ENCODE measurements at regions not wholly inside any gene's neighbourhood (a gene's known extent, or its start where the extent isn't known, plus 50 kb on each side); places are given as distances from the start of the nearest gene placed in this dataset.

DNA sequence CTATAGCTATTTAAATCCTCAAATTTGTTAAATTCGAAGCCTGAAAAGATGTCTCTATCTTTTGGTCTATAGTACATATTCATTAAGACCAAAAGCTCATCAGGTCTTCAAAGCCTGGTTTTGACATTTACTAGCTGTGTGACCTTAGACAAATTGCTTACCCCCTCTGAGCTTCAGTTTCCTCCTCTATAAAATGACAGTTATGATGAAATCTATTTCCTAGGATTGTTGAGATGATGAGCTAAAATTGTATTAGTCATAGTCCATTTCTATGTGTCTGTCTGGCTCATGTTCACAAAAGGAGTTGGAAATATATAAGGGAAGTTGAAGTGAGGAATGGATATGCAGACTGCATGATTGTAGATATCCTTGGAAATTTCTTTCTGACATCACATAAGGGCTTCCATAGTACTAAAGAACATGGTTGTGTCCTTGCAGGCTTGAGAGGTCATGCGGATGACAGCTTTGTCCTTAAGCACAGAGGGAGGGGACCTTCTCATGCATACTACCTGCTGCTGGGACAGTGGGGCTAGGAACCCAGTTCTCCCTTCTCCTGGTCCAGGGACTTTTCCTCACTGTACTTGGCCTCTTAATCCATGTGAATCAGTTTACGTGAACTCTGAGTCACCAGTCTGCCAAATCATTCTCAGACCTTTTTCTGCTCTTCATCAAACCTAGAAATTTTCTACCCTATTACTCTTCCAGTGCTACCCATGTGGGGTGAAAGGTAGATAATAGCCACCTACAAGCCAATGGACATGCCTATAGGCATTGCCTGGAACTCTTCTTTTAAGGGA is 487.5 kb upstream of the SALL1 start:
- Mint-ChIP-seq H3K27ac (no peak overlapping the region), H3K4me3 (no peak overlapping the region), H3K36me3 (no peaks in the 10 kb centered on the region), H3K4me1 (ENCODE audit: unreplicated experiment) (peaks cover 23% of the 10 kb centered on the region), H3K9me3 (peaks cover 7% of the 10 kb centered on the region), H3K27me3 (peaks cover 37% of the 10 kb centered on the region)
- no peak for DNase-seq (ENCODE audit: extremely low spot score, unreplicated experiment)
- no peak for TF ChIP-seq CTCF (conservative IDR thresholded peaks at IDR 0.05)

- Mint-ChIP-seq H3K4me3 (peak overlapping the region; percentile 41), H3K27me3 (peaks cover 37% of the 10 kb centered on the region), H3K27ac (no peak overlapping the region), H3K9me3 (peaks cover 7% of the 10 kb centered on the region), H3K4me1 (ENCODE audit: unreplicated experiment) (peaks cover 23% of the 10 kb centered on the region), H3K36me3 (no peaks in the 10 kb centered on the region)
- DNase-seq (ENCODE audit: extremely low spot score, unreplicated experiment): no peak
- TF ChIP-seq CTCF (conservative IDR thresholded peaks at IDR 0.05): no peak
These were observed 486.7 kb upstream of the SALL1 start for GRCh38 chr16:51637770-51638094.

- Mint-ChIP-seq H3K36me3 (no peaks in the 10 kb centered on the region), H3K4me3 (peak overlapping the region; percentile 57), H3K27ac (no peak overlapping the region), H3K27me3 (peaks cover 40% of the 10 kb centered on the region), H3K4me1 (ENCODE audit: unreplicated experiment) (peaks cover 23% of the 10 kb centered on the region), H3K9me3 (peaks cover 7% of the 10 kb centered on the region)
- DNase-seq (ENCODE audit: extremely low spot score, unreplicated experiment): no peak
- TF ChIP-seq CTCF (conservative IDR thresholded peaks at IDR 0.05): no peak
These were observed 486.1 kb upstream of the SALL1 start for GRCh38 chr16:51636920-51637769.

- H3K27ac Mint-ChIP-seq: no peak overlapping the region
- DNase-seq (ENCODE audit: extremely low spot score, unreplicated experiment): no peak
- no peaks in the 10 kb centered on the region for H3K36me3 Mint-ChIP-seq
- H3K9me3 Mint-ChIP-seq: peaks cover 7% of the 10 kb centered on the region
- H3K4me3 Mint-ChIP-seq: no peak overlapping the region
- peaks cover 39% of the 10 kb centered on the region for H3K27me3 Mint-ChIP-seq
- TF ChIP-seq CTCF (conservative IDR thresholded peaks at IDR 0.05): no peak
- peaks cover 23% of the 10 kb centered on the region for H3K4me1 Mint-ChIP-seq (ENCODE audit: unreplicated experiment)
These were observed 484.1 kb upstream of the SALL1 start for GRCh38 chr16:51635181-51635580.

- no peak for TF ChIP-seq CTCF (conservative IDR thresholded peaks at IDR 0.05)
- peaks cover 1% of the 10 kb centered on the region for H3K9me3 Mint-ChIP-seq
- peaks cover 11% of the 10 kb centered on the region for H3K4me1 Mint-ChIP-seq (ENCODE audit: unreplicated experiment)
- no peak overlapping the region for H3K4me3 Mint-ChIP-seq
- DNase-seq (ENCODE audit: extremely low spot score, unreplicated experiment): no peak
- no peak overlapping the region for H3K27ac Mint-ChIP-seq
- H3K27me3 Mint-ChIP-seq: peaks cover 4% of the 10 kb centered on the region
- no peaks in the 10 kb centered on the region for H3K36me3 Mint-ChIP-seq
These were observed 479.0 kb upstream of the SALL1 start for GRCh38 chr16:51630076-51630475.
